HG03460 (cell line): ENCODE measurements at regions not wholly inside any gene's neighbourhood (a gene's known extent, or its start where the extent isn't known, plus 50 kb on each side); places are given as distances from the start of the nearest gene placed in this dataset.

ENCODE experiments used
- ATAC-seq: cut with Tn5 transposase; IDR thresholded peaks from one replicate; pipeline ENCODE4 v1.9.1; 2021; ENCODE audit not compliant: unreplicated experiment

GRCh38 chr1:172946814-172947507 lies 103.8 kb downstream of the TNFSF18 start:
- ATAC-seq, result no peak

- no peak for ATAC-seq
These were observed 102.3 kb downstream of the TNFSF18 start for GRCh38 chr1:172948457-172948856.

GRCh38 chr1:172949096-172949495 lies 101.6 kb downstream of the TNFSF18 start:
- ATAC-seq, result no peak

- ATAC-seq, result no peak
These were observed 100.2 kb downstream of the TNFSF18 start for GRCh38 chr1:172950528-172950927.

GRCh38 chr1:172951730-172952365 lies 98.9 kb downstream of the TNFSF18 start:
- ATAC-seq, result no peak

GRCh38 chr1:172952516-172952915 lies 98.2 kb downstream of the TNFSF18 start:
- ATAC-seq, result no peak

GRCh38 chr1:172954476-172955150 lies 96.1 kb downstream of the TNFSF18 start:
- no peak for ATAC-seq

- ATAC-seq, result no peak
These were observed 95.5 kb downstream of the TNFSF18 start for GRCh38 chr1:172955161-172955815.

- no peak for ATAC-seq
These were observed 93.9 kb downstream of the TNFSF18 start for GRCh38 chr1:172956871-172957270.

GRCh38 chr1:172957491-172957890 lies 93.2 kb downstream of the TNFSF18 start:
- no peak for ATAC-seq

GRCh38 chr1:172959571-172959970 lies 91.2 kb downstream of the TNFSF18 start:
- no peak for ATAC-seq

- ATAC-seq, result no peak
These were observed 90.7 kb downstream of the TNFSF18 start for GRCh38 chr1:172960019-172960418.

GRCh38 chr1:172960454-172961208 lies 90.1 kb downstream of the TNFSF18 start:
- no peak for ATAC-seq

GRCh38 chr1:172964864-172965263 lies 85.9 kb downstream of the TNFSF18 start:
- no peak for ATAC-seq

GRCh38 chr1:172966844-172967540 lies 83.7 kb downstream of the TNFSF18 start:
- ATAC-seq, result no peak

GRCh38 chr1:172967936-172968335 lies 82.8 kb downstream of the TNFSF18 start:
- ATAC-seq, result no peak

GRCh38 chr1:172969611-172970010 lies 81.1 kb downstream of the TNFSF18 start:
- ATAC-seq, result no peak

GRCh38 chr1:172970186-172970585 lies 80.6 kb downstream of the TNFSF18 start:
- no peak for ATAC-seq

GRCh38 chr1:172971241-172971640 lies 79.5 kb downstream of the TNFSF18 start:
- ATAC-seq, result no peak

- ATAC-seq, result no peak
These were observed 78.5 kb downstream of the TNFSF18 start for GRCh38 chr1:172972258-172972657.
